ENCODE measurements at regions not wholly inside any gene's neighbourhood (a gene's known extent, or its start where the extent isn't known, plus 50 kb on each side); places are given as distances from the start of the nearest gene placed in this dataset.

DNA sequence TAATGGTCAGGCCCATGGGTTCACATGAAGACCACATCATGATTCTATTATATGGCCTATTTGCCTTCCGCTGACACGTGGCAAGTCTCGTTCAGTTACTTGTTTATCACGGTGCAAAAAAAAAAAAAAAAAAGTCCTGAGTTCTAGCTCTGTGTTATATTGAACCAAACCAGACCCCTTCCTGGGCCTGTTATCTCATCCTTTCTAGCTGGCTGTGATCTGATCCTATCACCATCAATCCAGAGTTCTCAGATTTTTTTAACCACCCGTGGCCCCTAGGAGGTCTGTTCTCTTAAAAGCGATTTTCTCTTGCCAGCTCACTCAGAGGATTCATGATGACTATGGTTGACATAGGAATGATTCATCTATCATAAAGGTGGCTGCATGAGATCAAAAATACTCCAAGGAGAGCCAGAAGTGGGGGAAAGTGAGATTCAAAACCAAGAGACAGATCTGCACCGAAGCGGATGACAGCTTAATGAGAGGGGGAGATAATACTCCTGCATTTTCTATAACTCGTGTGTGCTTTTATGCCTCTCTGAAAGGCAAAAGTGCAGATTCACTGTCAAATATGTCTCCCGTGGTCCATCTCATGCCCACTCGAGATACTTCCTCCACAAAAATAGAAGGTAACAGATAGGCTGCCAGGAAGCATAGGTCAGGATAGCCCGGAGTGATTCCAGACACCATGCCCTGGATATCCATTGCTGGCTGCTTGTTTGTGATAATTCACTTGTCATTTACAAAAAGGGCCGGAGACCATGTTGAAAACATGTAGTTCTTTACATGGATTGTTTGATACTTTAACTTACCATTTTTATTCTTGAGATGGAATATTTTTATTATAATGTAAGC lies 505.7 kb upstream of the KLHL29 start:
- Histone ChIP-seq H3K27me3 (ENCODE audit: insufficient read depth in 3 of 3, low read length in 2 of 3) (peaks cover 0 to 2% (median 0%) of the 10 kb centered on the region in 3 donors), H3K4me3 (no peak overlapping the region), H3K9me3 (peaks cover 7% of the 10 kb centered on the region), H3K36me3 (ENCODE audit: insufficient read depth in 1 of 2, low read depth in 1 of 2) (no peaks in the 10 kb centered on the region), H3K27ac (no peak overlapping the region), H3K4me1 (no peaks in the 10 kb centered on the region)
- no peak for DNase-seq
- TF ChIP-seq, protein P1, sequence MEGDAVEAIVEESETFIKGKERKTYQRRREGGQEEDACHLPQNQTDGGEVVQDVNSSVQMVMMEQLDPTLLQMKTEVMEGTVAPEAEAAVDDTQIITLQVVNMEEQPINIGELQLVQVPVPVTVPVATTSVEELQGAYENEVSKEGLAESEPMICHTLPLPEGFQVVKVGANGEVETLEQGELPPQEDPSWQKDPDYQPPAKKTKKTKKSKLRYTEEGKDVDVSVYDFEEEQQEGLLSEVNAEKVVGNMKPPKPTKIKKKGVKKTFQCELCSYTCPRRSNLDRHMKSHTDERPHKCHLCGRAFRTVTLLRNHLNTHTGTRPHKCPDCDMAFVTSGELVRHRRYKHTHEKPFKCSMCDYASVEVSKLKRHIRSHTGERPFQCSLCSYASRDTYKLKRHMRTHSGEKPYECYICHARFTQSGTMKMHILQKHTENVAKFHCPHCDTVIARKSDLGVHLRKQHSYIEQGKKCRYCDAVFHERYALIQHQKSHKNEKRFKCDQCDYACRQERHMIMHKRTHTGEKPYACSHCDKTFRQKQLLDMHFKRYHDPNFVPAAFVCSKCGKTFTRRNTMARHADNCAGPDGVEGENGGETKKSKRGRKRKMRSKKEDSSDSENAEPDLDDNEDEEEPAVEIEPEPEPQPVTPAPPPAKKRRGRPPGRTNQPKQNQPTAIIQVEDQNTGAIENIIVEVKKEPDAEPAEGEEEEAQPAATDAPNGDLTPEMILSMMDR (IDR thresholded peaks at IDR 0.05) = no peak
- no peak for ATAC-seq
- intact Hi-C loops (cut with DNase I) = no loop called here
- WGBS, 3 donors = 71 to 83% (median 80%) methylated on average over 13 of the region's 13 CpGs

DNA sequence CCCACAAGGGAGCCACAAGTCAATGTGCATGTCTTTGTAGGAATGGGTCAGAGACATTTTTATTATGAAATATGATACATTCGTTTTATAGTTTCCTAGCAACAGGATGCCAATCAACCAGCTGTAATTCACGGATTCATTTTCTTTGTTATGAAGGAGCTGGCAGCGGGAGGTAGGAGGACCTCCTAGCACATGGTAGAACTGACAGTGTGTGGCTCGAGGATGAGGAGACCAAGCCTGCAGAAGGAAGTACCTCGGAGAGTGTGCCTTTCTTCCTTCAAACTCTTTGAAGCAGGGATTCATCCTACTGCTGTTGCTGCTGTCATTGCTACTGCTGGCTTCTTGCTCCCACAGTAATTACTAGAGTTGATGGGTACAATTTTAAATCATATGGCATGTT lies 504.8 kb upstream of the KLHL29 start:
- Histone ChIP-seq H3K27me3 (ENCODE audit: insufficient read depth in 3 of 3, low read length in 2 of 3) (peaks cover 0 to 2% (median 0%) of the 10 kb centered on the region in 3 donors), H3K4me3 (no peak overlapping the region), H3K27ac (no peak overlapping the region), H3K4me1 (no peaks in the 10 kb centered on the region), H3K36me3 (ENCODE audit: insufficient read depth in 1 of 2, low read depth in 1 of 2) (no peaks in the 10 kb centered on the region), H3K9me3 (peaks cover 4% of the 10 kb centered on the region)
- TF ChIP-seq, protein P1 (IDR thresholded peaks at IDR 0.05) = no peak
- intact Hi-C loops (cut with DNase I) = no loop called here
- ATAC-seq = no peak
- DNase-seq = no peak
- WGBS, 3 donors = 44 to 58% (median 52%) methylated on average over 5 of the region's 5 CpGs

DNA sequence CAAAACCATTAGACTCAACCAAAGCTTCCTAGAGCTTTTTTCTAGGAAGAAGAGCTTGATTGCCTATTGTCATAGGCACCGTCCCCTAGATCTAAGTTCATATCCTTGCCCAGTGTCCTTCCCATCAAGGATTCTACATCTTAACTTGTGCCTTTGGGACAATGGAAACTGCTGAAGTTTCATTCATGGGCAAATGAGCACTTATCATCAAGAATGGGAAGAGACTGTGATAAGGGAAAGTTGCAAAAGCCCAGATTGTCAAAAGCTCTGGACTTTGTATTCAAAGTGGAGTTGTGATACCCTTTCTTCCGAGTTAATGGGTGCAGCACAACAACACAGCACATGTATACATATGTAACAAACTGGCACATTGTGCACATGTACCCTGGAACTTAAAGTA lies 503.0 kb upstream of the KLHL29 start:
- ATAC-seq (no peak), DNase-seq (no peak)
- H3K27me3 ChIP-seq (ENCODE audit: insufficient read depth in 3 of 3, low read length in 2 of 3) = peaks cover 0 to 2% (median 0%) of the 10 kb centered on the region in 3 donors
- no peaks in the 10 kb centered on the region for H3K4me1 ChIP-seq
- no peaks in the 10 kb centered on the region for H3K9me3 ChIP-seq
- intact Hi-C loops (cut with DNase I) = no loop called here
- H3K27ac ChIP-seq = no peak overlapping the region
- TF ChIP-seq, protein P1 (IDR thresholded peaks at IDR 0.05) = no peak
- no peaks in the 10 kb centered on the region for H3K36me3 ChIP-seq (ENCODE audit: insufficient read depth in 1 of 2, low read depth in 1 of 2)
- H3K4me3 ChIP-seq = no peak overlapping the region
- WGBS, 3 donors = 86 to 87% (median 86%) methylated on average over 2 of the region's 2 CpGs

DNA sequence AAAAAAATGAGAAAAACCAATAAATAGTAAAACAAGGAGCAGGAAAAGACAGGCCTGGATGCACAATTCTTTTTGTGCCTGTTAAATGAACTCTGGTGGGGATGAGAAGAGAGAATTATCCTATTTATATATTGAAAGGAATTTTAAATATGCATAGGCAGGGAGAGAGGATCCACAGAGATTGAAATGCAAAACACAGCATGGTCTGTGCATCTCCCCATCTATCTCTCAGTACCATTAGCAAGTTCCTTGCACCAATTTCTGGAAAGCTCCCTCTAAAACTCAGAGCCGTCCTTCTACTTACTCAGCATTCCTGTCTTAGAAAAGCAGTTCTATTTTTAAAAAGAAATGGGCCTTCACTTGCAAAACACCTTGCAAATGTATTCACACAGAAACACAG lies 502.3 kb upstream of the KLHL29 start:
- peaks cover 0 to 2% (median 0%) of the 10 kb centered on the region in 3 donors for H3K27me3 ChIP-seq (ENCODE audit: insufficient read depth in 3 of 3, low read length in 2 of 3)
- ATAC-seq (no peak), DNase-seq (no peak)
- TF ChIP-seq, protein P1 (IDR thresholded peaks at IDR 0.05) = no peak
- no peak overlapping the region for H3K27ac ChIP-seq
- no peaks in the 10 kb centered on the region for H3K36me3 ChIP-seq (ENCODE audit: insufficient read depth in 1 of 2, low read depth in 1 of 2)
- 9 to 55% (median 21%) methylated on average over 1 of the region's 1 CpG for WGBS, 3 donors
- no peak overlapping the region for H3K4me3 ChIP-seq
- H3K4me1 ChIP-seq = no peaks in the 10 kb centered on the region
- intact Hi-C loops (cut with DNase I) = no loop called here
- H3K9me3 ChIP-seq = no peaks in the 10 kb centered on the region

Data from psoas muscle (tissue), 7 donors.